ENCODE measurements at regions not wholly inside any gene's neighbourhood (a gene's known extent, or its start where the extent isn't known, plus 50 kb on each side); places are given as distances from the start of the nearest gene placed in this dataset.

GRCh38 chr12:89862511-89863445 lies 154.1 kb upstream of the ATP2B1 start:
- TF ChIP-seq CTCF (IDR thresholded peaks at IDR 0.05) (no peak), POLR2A (IDR thresholded peaks at IDR 0.05) (no peak), POLR2AphosphoS5 (IDR thresholded peaks at IDR 0.05) (peak in 2 of 3 donors; percentile 52 to 56)

All from stomach (tissue), 4 donors.